Heart right ventricle (tissue), 16 donors: ENCODE measurements at regions not wholly inside any gene's neighbourhood (a gene's known extent, or its start where the extent isn't known, plus 50 kb on each side); places are given as distances from the start of the nearest gene placed in this dataset.

Experiments
- ATAC-seq, 8 donors: fragments of 200-7000 bp; cut with Tn5 transposase; one replicate each; pipeline ENCODE4 v1.9.1; 2020; ENCODE audit warnings: mild to moderate bottlenecking in 8 of 8, moderate library complexity in 8 of 8, moderate number of reproducible peaks in 1 of 8
- DNase-seq, 2 donors: peaks; one replicate each; pipeline ENCODE4 v3.0.0-alpha.2; 2020
- H3K27ac ChIP-seq, 10 donors: fragments of 200-600 bp; sonication (generic) in 2 of 10; one replicate each; pipeline versions ENCODE4 v1.5.0 to v1.8.0; 2020 to 2022; ENCODE audit warnings: mild to moderate bottlenecking in 3 of 10
- H3K27me3 ChIP-seq, 7 donors: fragments of 200-600 bp; one replicate each; pipeline ENCODE4 v1.8.0; 2021 to 2022; ENCODE audit warnings: mild to moderate bottlenecking in 2 of 7
- H3K36me3 ChIP-seq, 9 donors: fragments of 200-600 bp; sonication (generic) in 1 of 9; one replicate each; pipeline versions ENCODE4 v1.5.0 to v1.8.0; 2020 to 2022; ENCODE audit warnings: mild to moderate bottlenecking in 2 of 9
- H3K4me1 ChIP-seq, 9 donors: fragments of 200-600 bp; sonication (generic) in 1 of 9; one replicate each; pipeline versions ENCODE4 v1.5.0 to v1.8.0; 2020 to 2022; ENCODE audit warnings: mild to moderate bottlenecking in 4 of 9
- H3K4me3 ChIP-seq, 10 donors: fragments of 200-600 bp; sonication (generic) in 2 of 10; one replicate each; pipeline versions ENCODE4 v1.5.0 to v1.8.0; 2020 to 2022; ENCODE audit warnings: mild to moderate bottlenecking in 7 of 10, moderate library complexity in 2 of 10
- H3K9me3 ChIP-seq, 11 donors: fragments of 200-600 bp in 10 of 11; sonication (generic) in 2 of 11; one replicate each; pipeline versions ENCODE4 v1.5.0 to v1.8.0; 2013 to 2022; ENCODE audit warnings: mild to moderate bottlenecking in 2 of 11, control low read depth in 1 of 11, moderate library complexity in 1 of 11
- CTCF ChIP-seq, 9 donors: fragments of 200-600 bp; sonication (generic) in 2 of 9; IDR thresholded peaks; one replicate each; pipeline versions ENCODE4 v1.5.0 to v1.8.0; 2021 to 2022; ENCODE audit warnings: antibody characterized with exemption in 9 of 9, mild to moderate bottlenecking in 5 of 9, moderate library complexity in 1 of 9
- WGBS, 2 donors: extraction: QIAGEN DNeasy Blood & Tissue Kit; methylation state at CpG; one replicate each; pipeline ENCODE4 v1.1.7; 2013; ENCODE audit warnings: inconsistent platforms in 1 of 2; 5-methylcytosine and 5-hydroxymethylcytosine counted together
- intact Hi-C, 10 donors: fragments of 100-400 bp; cut with DNase I; formaldehyde crosslinking; loops; one replicate each; pipeline versions ENCODE4 v1.11.1 to v1.14.2; 2022
- donor health status: Arrhythmogenic right ventricular cardiomyopathy.
- donor health status: ischemic (EF 13 %, LVEDD 7.1; RV severe dilation, severe dysfunction).
- donor health status: healthy with polysubstance abuse.
- donor health status: DM: no; HTN: yes; CAD: no.
- donor health status: DM: no; HTN: no; CAD: no.
- donor health status: ischemic (EF 25% LVEDD 6.9; RV normal size, moderate dysfunction).
- donor health status: ischemic (EF 25% LVEDD 5.7; RV mildly dilated, moderate dysfunction).
- donor health status: healthy.
- donor health status: DM: yes; HTN: yes; CAD: no.
- donor health status: Ischemic cardiomyopathy.
- donor health status: ischemic (EF 35%, LVEDD 5.7; RV mildly dilated, moderate dysfunction).
- donor health status: nonischemic (EF 11% LVEDD 7.7; RV severe dilation, severe dysfunction).
- donor health status: DM: yes; HTN: yes; CAD: no.
- donor health status: PGD.
- donor health status: ischemic (EF 29% LVEDD 5.4; RV normal size, mild dysfunction).
- donor health status: nonischemic (EF 23%, LVEDD 6.1; RV moderate dilation, normal function).

GRCh38 chr15:96502196-96502595 is 171.7 kb downstream of the NR2F2 start:
- Histone ChIP-seq H3K9me3 (no peaks in the 10 kb centered on the region), H3K27me3 (peaks cover 0 to 6% (median 0%) of the 10 kb centered on the region in 7 donors), H3K36me3 (no peaks in the 10 kb centered on the region), H3K27ac (no peak overlapping the region), H3K4me3 (no peak overlapping the region), H3K4me1 (no peaks in the 10 kb centered on the region)
- 86 to 88% methylated on average over 4 of the region's 4 CpGs for WGBS, 2 donors
- ATAC-seq (no peak), DNase-seq (no peak)
- TF ChIP-seq CTCF (IDR thresholded peaks at IDR 0.05), result no peak
- intact Hi-C loops, result no loop called here

- H3K4me1 ChIP-seq, result no peaks in the 10 kb centered on the region
- no peaks in the 10 kb centered on the region for H3K36me3 ChIP-seq
- ATAC-seq, result no peak
- intact Hi-C loops, result no loop called here
- H3K27me3 ChIP-seq, result peaks cover 0 to 6% (median 0%) of the 10 kb centered on the region in 7 donors
- no peak overlapping the region for H3K27ac ChIP-seq
- no peaks in the 10 kb centered on the region for H3K9me3 ChIP-seq
- WGBS, 2 donors, result 76 to 79% methylated on average over 7 of the region's 7 CpGs
- no peak overlapping the region for H3K4me3 ChIP-seq
- no peak for DNase-seq
- no peak for TF ChIP-seq CTCF (IDR thresholded peaks at IDR 0.05)
Observed at GRCh38 chr15:96503276-96503675, 172.8 kb downstream of the NR2F2 start.

GRCh38 chr15:96504371-96504770 is 173.9 kb downstream of the NR2F2 start:
- 74 to 75% methylated on average over 4 of the region's 4 CpGs for WGBS, 2 donors
- DNase-seq, result no peak
- H3K27me3 ChIP-seq, result peaks cover 0 to 6% (median 0%) of the 10 kb centered on the region in 7 donors
- H3K4me3 ChIP-seq, result no peak overlapping the region
- H3K27ac ChIP-seq, result no peak overlapping the region
- no peaks in the 10 kb centered on the region for H3K9me3 ChIP-seq
- H3K4me1 ChIP-seq, result no peaks in the 10 kb centered on the region
- no peak for TF ChIP-seq CTCF (IDR thresholded peaks at IDR 0.05)
- intact Hi-C loops, result no loop called here
- no peak for ATAC-seq
- H3K36me3 ChIP-seq, result no peaks in the 10 kb centered on the region

GRCh38 chr15:96505014-96505413 is 174.5 kb downstream of the NR2F2 start:
- DNase-seq (no peak), ATAC-seq (no peak)
- no peaks in the 10 kb centered on the region for H3K4me1 ChIP-seq
- H3K36me3 ChIP-seq, result no peaks in the 10 kb centered on the region
- no peak overlapping the region for H3K4me3 ChIP-seq
- H3K27ac ChIP-seq, result no peak overlapping the region
- no peak for TF ChIP-seq CTCF (IDR thresholded peaks at IDR 0.05)
- peaks cover 0 to 9% (median 0%) of the 10 kb centered on the region in 7 donors for H3K27me3 ChIP-seq
- WGBS, 2 donors, result 60 to 62% methylated on average over 4 of the region's 4 CpGs
- intact Hi-C loops, result no loop called here
- no peaks in the 10 kb centered on the region for H3K9me3 ChIP-seq
